Keratinocyte (primary cell): ENCODE measurements at regions not wholly inside any gene's neighbourhood (a gene's known extent, or its start where the extent isn't known, plus 50 kb on each side); places are given as distances from the start of the nearest gene placed in this dataset.

Experiments
- CTCF ChIP-seq, 3 experiments: IDR thresholded peaks in 1 of 3; conservative IDR thresholded peaks in 1 of 3; optimal IDR thresholded peaks in 1 of 3; 2 replicates in 2 of 3; 3 replicates in 1 of 3; pipeline versions ENCODE3 to v1.5.1; 2011; ENCODE audit warnings: low read length in 3 of 3, mild to moderate bottlenecking in 3 of 3, moderate library complexity in 2 of 3, control low read depth in 1 of 3, inconsistent platforms in 1 of 3; ENCODE audit not compliant: insufficient read depth in 2 of 3; ENCODE audit errors: extremely low read depth in 1 of 3
- EZH2 ChIP-seq: IDR thresholded peaks from one replicate; pipeline ENCODE4 v1.6.1; 2012; ENCODE audit warnings: inconsistent platforms, mild to moderate bottlenecking, low read length, moderate library complexity

GRCh38 chr18:59059140-59059539 is 80.5 kb upstream of the SEC11C start:
- TF ChIP-seq EZH2 (no peak), CTCF (optimal IDR thresholded peaks at IDR 0.05 in 1 of 3, IDR thresholded peaks at IDR 0.05 in 1 of 3, conservative IDR thresholded peaks at IDR 0.05 in 1 of 3; ENCODE audit: extremely low read depth in 1 of 3, insufficient read depth in 2 of 3, low read length in 3 of 3) (no peak)
